HepG2 (cell line): ENCODE measurements at regions not wholly inside any gene's neighbourhood (a gene's known extent, or its start where the extent isn't known, plus 50 kb on each side); places are given as distances from the start of the nearest gene placed in this dataset.

Experiments used
- ATAC-seq: fragments of 200-7000 bp; cut with Tn5 transposase; 3 replicates; pipeline ENCODE4 v1.9.1; 2020; ENCODE audit warnings: mild to moderate bottlenecking, moderate library complexity
- BruUV-seq: library from RNA; stranded (reverse); fragments of 400-500 nt; replicated peaks from 2 replicates; lab custom pipeline; 2021; lab: Mats Ljungman, UMichigan
- CTCF ChIA-PET: fragments of 300-600 bp; formaldehyde crosslinking; extraction: SDS; loops from one replicate; lab custom pipeline; 2021; ENCODE audit warnings: low total read pairs, inconsistent platforms, low intra/inter-chr PET ratio; lab: Yijun Ruan, JAX
- POLR2A ChIA-PET: fragments of 350-600 bp; sonication (Branson Sonifier 250); formaldehyde crosslinking; loops from one replicate; lab custom pipeline; 2020; ENCODE audit warnings: antibody characterized with exemption, inconsistent platforms; lab: Yijun Ruan, JAX
- DNase-seq: peaks from one replicate; pipeline ENCODE4 v3.0.0-alpha.2; 2015; ENCODE audit warnings: low spot score
- FAIRE-seq: peaks from 3 replicates; lab custom pipeline; 2011; peaks lifted over from hg19 to GRCh38; lab: Jason Lieb, UNC
- H2AFZ ChIP-seq: one replicate; pipeline ENCODE4 v1.6.1; 2011; ENCODE audit warnings: low read length, inconsistent platforms
- H3K27ac ChIP-seq: fragments of 300-600 bp; 3 replicates; pipeline ENCODE4 v1.8.0; 2011; ENCODE audit warnings: mixed run types, mild to moderate bottlenecking, mixed read lengths, low read length, inconsistent platforms; ENCODE audit not compliant: insufficient read depth; ENCODE audit errors: extremely low read length
- H3K27me3 ChIP-seq, 2 experiments: fragments of 200-600 bp in 1 of 2; 2 replicates in 1 of 2; 3 replicates in 1 of 2; pipeline versions ENCODE4 v1.6.0 to v1.8.0; 2011; ENCODE audit warnings: low read length in 2 of 2, mild to moderate bottlenecking in 2 of 2, moderate library complexity in 2 of 2, inconsistent platforms in 1 of 2; ENCODE audit not compliant: insufficient read depth in 2 of 2, control insufficient read depth in 1 of 2
- H3K36me3 ChIP-seq, 2 experiments: fragments of 200-600 bp in 1 of 2; replicated peaks in 1 of 2; 2 replicates in 1 of 2; 3 replicates in 1 of 2; pipeline versions ENCODE4 v1.5.1 to v1.8.0; 2011; ENCODE audit warnings: low read length in 2 of 2, inconsistent platforms in 1 of 2; ENCODE audit not compliant: insufficient read depth in 2 of 2, control insufficient read depth in 1 of 2
- H3K4me1 ChIP-seq: 2 replicates; pipeline ENCODE4 v1.5.1; 2012; ENCODE audit warnings: low read length, inconsistent platforms; ENCODE audit not compliant: insufficient read depth
- H3K4me2 ChIP-seq: 2 replicates; pipeline ENCODE4 v1.6.0; 2011; ENCODE audit warnings: low read depth, low read length, inconsistent platforms
- H3K4me3 ChIP-seq, 3 experiments: fragments of 200-600 bp in 1 of 3; sonication (generic), shearing (Covaris generic) in 1 of 3; replicated peaks in 1 of 3; 2 replicates each; pipeline ENCODE4 v1.5.1; 2011 to 2016; ENCODE audit warnings: low read length in 3 of 3, inconsistent platforms in 2 of 3, low read depth in 2 of 3, mild to moderate bottlenecking in 2 of 3, control low read depth in 1 of 3, mixed read lengths in 1 of 3; ENCODE audit not compliant: insufficient read depth in 1 of 3
- H3K79me2 ChIP-seq: one replicate; pipeline ENCODE4 v1.6.1; 2011; ENCODE audit warnings: low read length, inconsistent platforms; ENCODE audit not compliant: insufficient read depth
- H3K9ac ChIP-seq: 2 replicates; pipeline ENCODE4 v1.6.0; 2011; ENCODE audit warnings: mild to moderate bottlenecking, low read depth, low read length, inconsistent platforms; ENCODE audit not compliant: insufficient read depth
- H3K9me3 ChIP-seq: 2 replicates; pipeline ENCODE4 v1.5.1; 2012; ENCODE audit warnings: mild to moderate bottlenecking, low read length
- H4K20me1 ChIP-seq: 2 replicates; pipeline ENCODE4 v1.6.0; 2011; ENCODE audit warnings: inconsistent platforms, mild to moderate bottlenecking, low read length, moderate library complexity; ENCODE audit not compliant: insufficient read depth
- BCL6 ChIP-seq: IDR thresholded peaks from 2 replicates; pipeline ENCODE4 v1.6.1; 2016; ENCODE audit warnings: missing genetic modification reagents, missing compliant biosample characterization
- KAT7 ChIP-seq: IDR thresholded peaks from 2 replicates; pipeline ENCODE4 v1.6.1; 2018; ENCODE audit warnings: borderline replicate concordance, missing compliant biosample characterization
- MLLT10 ChIP-seq: sonication (generic); formaldehyde crosslinking; IDR thresholded peaks from 2 replicates; pipeline ENCODE4 v1.4.0; 2020; ENCODE audit warnings: missing genetic modification reagents
- NCOA2 ChIP-seq: sonication (generic); formaldehyde crosslinking; IDR thresholded peaks from 2 replicates; pipeline ENCODE4 v1.8.0; 2022; ENCODE audit warnings: inconsistent platforms
- NFE2L2 ChIP-seq: fragments of 150-350 bp; IDR thresholded peaks from 2 replicates; pipeline ENCODE4 v1.6.1; 2014; ENCODE audit warnings: low read length
- PCBP1 ChIP-seq: fragments of 200-400 bp; formaldehyde crosslinking; IDR thresholded peaks from 2 replicates; pipeline ENCODE4 v1.6.1; 2017; ENCODE audit warnings: mild to moderate bottlenecking, low read depth, low read length, borderline replicate concordance
- RBM22 ChIP-seq: fragments of 200-400 bp; formaldehyde crosslinking; optimal IDR thresholded peaks from 2 replicates; pipeline ENCODE3; 2017; ENCODE audit warnings: mild to moderate bottlenecking, low read length, moderate library complexity
- RCOR2 ChIP-seq: IDR thresholded peaks from 2 replicates; pipeline ENCODE4 v1.6.1; 2016; ENCODE audit warnings: missing biosample characterization, missing genetic modification reagents
- RFX3 ChIP-seq: IDR thresholded peaks from 2 replicates; pipeline ENCODE4 v1.6.1; 2016; ENCODE audit warnings: missing biosample characterization, missing genetic modification reagents
- SMAD1 ChIP-seq: sonication (generic); formaldehyde crosslinking; IDR thresholded peaks from 2 replicates; pipeline ENCODE4 v1.4.0; 2020; ENCODE audit warnings: missing genetic modification reagents, low read depth, mild to moderate bottlenecking, borderline replicate concordance
- SMARCC2 ChIP-seq: fragments of 450-650 bp; IDR thresholded peaks from 2 replicates; pipeline ENCODE4 v1.6.1; 2017; ENCODE audit warnings: antibody characterized with exemption, mild to moderate bottlenecking
- TMF1 ChIP-seq: sonication (generic); formaldehyde crosslinking; IDR thresholded peaks from 2 replicates; pipeline ENCODE4 v1.8.1; 2022; ENCODE audit warnings: low read depth, missing genetic modification reagents
- ZBTB1 ChIP-seq: sonication (generic); formaldehyde crosslinking; IDR thresholded peaks from 2 replicates; pipeline ENCODE4 v1.4.0; 2020; ENCODE audit warnings: missing genetic modification reagents, borderline replicate concordance
- ZNF143 ChIP-seq: sonication (generic); formaldehyde crosslinking; IDR thresholded peaks from 2 replicates; pipeline ENCODE4 v1.4.0; 2020; ENCODE audit warnings: missing genetic modification reagents
- ZNF20 ChIP-seq: sonication (generic); formaldehyde crosslinking; IDR thresholded peaks from 2 replicates; pipeline ENCODE4 v1.4.0; 2020; ENCODE audit warnings: mild to moderate bottlenecking, moderate library complexity, missing genetic modification reagents
- ZNF549 ChIP-seq: sonication (generic); formaldehyde crosslinking; IDR thresholded peaks from 2 replicates; pipeline ENCODE4 v1.5.0; 2020; ENCODE audit warnings: missing genetic modification reagents
- ZNF766 ChIP-seq: sonication (generic); formaldehyde crosslinking; IDR thresholded peaks from 2 replicates; pipeline ENCODE4 v1.5.0; 2020; ENCODE audit warnings: missing genetic modification reagents, borderline replicate concordance
- ZNF883 ChIP-seq: sonication (generic); formaldehyde crosslinking; IDR thresholded peaks from 2 replicates; pipeline ENCODE4 v1.5.1; 2020; ENCODE audit warnings: mild to moderate bottlenecking, missing genetic modification reagents; ENCODE audit errors: not compliant biosample characterization
- WGBS: methylation state at CpG from one replicate; pipeline ENCODE4 v1.1.6; 2017; ENCODE audit warnings: low lambda C conversion rate; 5-methylcytosine and 5-hydroxymethylcytosine counted together
- in situ Hi-C: cut with HindIII; loops from 2 replicates; pipeline ENCODE4 v1.10.0; 2017; ENCODE audit warnings: low pct_unique_long_range_greater_than_20kb; ENCODE audit not compliant: extremely low pct_ligation_motif_present
- intact Hi-C: fragments of 100-400 bp; cut with micrococcal nuclease; formaldehyde crosslinking; loops from one replicate; pipeline ENCODE4 v1.10.0; 2022; ENCODE audit not compliant: unreplicated experiment
- TF ChIP-seq, protein P1 (sequence below): sonication (generic); formaldehyde crosslinking; IDR thresholded peaks from 2 replicates; pipeline ENCODE4 v1.5.0; 2020; ENCODE audit warnings: missing genetic modification reagents
- TF ChIP-seq, protein P2 (sequence below): sonication (generic); formaldehyde crosslinking; IDR thresholded peaks from 2 replicates; pipeline ENCODE4 v1.4.0; 2020; ENCODE audit warnings: missing genetic modification reagents
- TF ChIP-seq, protein P3 (sequence below): sonication (generic); formaldehyde crosslinking; IDR thresholded peaks from 2 replicates; pipeline ENCODE4 v1.4.0; 2020; ENCODE audit warnings: mild to moderate bottlenecking, missing genetic modification reagents
- TF ChIP-seq, protein P4 (sequence below): sonication (generic); formaldehyde crosslinking; IDR thresholded peaks from 2 replicates; pipeline ENCODE4 v1.8.1; 2023; ENCODE audit warnings: missing genetic modification reagents, mild to moderate bottlenecking, borderline replicate concordance
- TF ChIP-seq, protein P5 (sequence below): sonication (generic); formaldehyde crosslinking; IDR thresholded peaks from 2 replicates; pipeline ENCODE4 v1.9.0; 2022; ENCODE audit warnings: missing genetic modification reagents, mild to moderate bottlenecking, borderline replicate concordance

DNA sequence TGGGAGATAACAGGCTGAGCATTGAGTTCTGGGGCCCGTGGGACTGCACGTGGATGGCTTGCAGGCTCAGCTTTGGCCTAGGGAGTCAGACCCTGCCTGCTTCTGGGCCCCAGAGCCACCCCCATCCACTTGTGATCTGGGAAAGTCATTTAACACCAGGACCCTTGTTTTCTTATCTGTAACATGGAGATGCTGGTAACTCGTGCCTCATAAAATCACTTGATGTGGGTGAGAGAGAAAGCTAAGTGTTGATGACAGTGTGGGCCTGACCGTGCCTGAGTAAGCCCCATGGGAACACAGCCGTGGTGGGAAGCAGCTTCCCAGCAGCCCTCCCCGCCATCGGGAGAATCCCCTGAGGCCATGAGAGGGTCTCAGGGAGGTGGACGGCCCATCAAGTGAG is 378.1 kb downstream of the GABRB3 start (continued):
- TF ChIP-seq, protein P1, sequence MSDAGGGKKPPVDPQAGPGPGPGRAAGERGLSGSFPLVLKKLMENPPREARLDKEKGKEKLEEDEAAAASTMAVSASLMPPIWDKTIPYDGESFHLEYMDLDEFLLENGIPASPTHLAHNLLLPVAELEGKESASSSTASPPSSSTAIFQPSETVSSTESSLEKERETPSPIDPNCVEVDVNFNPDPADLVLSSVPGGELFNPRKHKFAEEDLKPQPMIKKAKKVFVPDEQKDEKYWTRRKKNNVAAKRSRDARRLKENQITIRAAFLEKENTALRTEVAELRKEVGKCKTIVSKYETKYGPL (CRISPR knock-in tag), result no peak
- TF ChIP-seq RCOR2, result no peak
- TF ChIP-seq, protein P2, sequence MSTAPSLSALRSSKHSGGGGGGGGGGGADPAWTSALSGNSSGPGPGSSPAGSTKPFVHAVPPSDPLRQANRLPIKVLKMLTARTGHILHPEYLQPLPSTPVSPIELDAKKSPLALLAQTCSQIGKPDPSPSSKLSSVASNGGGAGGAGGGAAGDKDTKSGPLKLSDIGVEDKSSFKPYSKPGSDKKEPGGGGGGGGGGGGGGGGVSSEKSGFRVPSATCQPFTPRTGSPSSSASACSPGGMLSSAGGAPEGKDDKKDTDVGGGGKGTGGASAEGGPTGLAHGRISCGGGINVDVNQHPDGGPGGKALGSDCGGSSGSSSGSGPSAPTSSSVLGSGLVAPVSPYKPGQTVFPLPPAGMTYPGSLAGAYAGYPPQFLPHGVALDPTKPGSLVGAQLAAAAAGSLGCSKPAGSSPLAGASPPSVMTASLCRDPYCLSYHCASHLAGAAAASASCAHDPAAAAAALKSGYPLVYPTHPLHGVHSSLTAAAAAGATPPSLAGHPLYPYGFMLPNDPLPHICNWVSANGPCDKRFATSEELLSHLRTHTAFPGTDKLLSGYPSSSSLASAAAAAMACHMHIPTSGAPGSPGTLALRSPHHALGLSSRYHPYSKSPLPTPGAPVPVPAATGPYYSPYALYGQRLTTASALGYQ, result no peak
- TF ChIP-seq MLLT10 (CRISPR knock-in tag), result no peak
- no peak for TF ChIP-seq ZNF143 (CRISPR knock-in tag)
- TF ChIP-seq TMF1 (CRISPR knock-in tag), result no peak
- TF ChIP-seq ZBTB1 (CRISPR knock-in tag), result no peak
- TF ChIP-seq, protein P3, sequence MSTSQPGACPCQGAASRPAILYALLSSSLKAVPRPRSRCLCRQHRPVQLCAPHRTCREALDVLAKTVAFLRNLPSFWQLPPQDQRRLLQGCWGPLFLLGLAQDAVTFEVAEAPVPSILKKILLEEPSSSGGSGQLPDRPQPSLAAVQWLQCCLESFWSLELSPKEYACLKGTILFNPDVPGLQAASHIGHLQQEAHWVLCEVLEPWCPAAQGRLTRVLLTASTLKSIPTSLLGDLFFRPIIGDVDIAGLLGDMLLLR, result no peak
- TF ChIP-seq RBM22, result no peak

DNA sequence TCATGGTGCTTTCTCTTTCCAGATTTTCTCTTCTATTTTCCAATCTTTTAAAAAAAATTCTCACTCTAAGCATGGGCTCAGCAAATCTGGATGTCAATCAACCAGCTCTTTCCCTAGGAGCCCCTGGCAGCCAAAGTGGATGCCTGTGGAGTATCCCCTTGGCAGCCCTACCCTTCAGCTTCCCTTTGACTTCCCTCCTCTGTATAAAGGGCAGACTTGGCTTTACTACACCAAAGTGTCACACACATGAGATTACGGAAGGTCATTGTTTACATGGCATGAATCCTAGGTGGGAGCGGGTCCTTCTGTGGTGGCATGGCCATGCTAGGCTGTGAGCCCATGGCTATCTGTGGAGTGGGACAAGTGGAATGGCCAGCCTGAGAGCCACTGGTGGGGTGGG is 379.9 kb downstream of the GABRB3 start:
- Histone ChIP-seq H4K20me1 (no peaks in the 10 kb centered on the region), H3K36me3 (no peaks in the 10 kb centered on the region), H3K9me3 (peaks cover 88% of the 10 kb centered on the region), H3K9ac (no peak overlapping the region), H3K4me1 (no peaks in the 10 kb centered on the region), H3K79me2 (no peaks in the 10 kb centered on the region), H2AFZ (no peak overlapping the region), H3K4me2 (no peak overlapping the region), H3K4me3 (no peak overlapping the region), H3K27ac (no peak overlapping the region), H3K27me3 (no peaks in the 10 kb centered on the region)
- intact Hi-C loops (no loop called here), in situ Hi-C loops (no loop called here)
- FAIRE-seq (no peak), ATAC-seq (no peak), DNase-seq (no peak)
- ChIA-PET CTCF (no interaction called here), POLR2A (no interaction called here)
- WGBS, result 56% methylated on average over 2 of the region's 2 CpGs
- no TSS peak for BruUV-seq
- TF ChIP-seq PCBP1 (no peak), ZNF20 (CRISPR knock-in tag) (no peak), ZNF549 (CRISPR knock-in tag) (no peak), SMARCC2 (no peak), ZNF883 (CRISPR knock-in tag) (no peak), BCL6 (CRISPR knock-in tag) (no peak), NCOA2 (no peak), ZNF766 (CRISPR knock-in tag) (no peak), RFX3 (CRISPR knock-in tag) (no peak), SMAD1 (CRISPR knock-in tag) (no peak), KAT7 (CRISPR knock-in tag) (no peak), NFE2L2 (no peak)
- TF ChIP-seq, protein P4, sequence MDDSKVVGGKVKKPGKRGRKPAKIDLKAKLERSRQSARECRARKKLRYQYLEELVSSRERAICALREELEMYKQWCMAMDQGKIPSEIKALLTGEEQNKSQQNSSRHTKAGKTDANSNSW (CRISPR knock-in tag), result no peak
- TF ChIP-seq, protein P5, sequence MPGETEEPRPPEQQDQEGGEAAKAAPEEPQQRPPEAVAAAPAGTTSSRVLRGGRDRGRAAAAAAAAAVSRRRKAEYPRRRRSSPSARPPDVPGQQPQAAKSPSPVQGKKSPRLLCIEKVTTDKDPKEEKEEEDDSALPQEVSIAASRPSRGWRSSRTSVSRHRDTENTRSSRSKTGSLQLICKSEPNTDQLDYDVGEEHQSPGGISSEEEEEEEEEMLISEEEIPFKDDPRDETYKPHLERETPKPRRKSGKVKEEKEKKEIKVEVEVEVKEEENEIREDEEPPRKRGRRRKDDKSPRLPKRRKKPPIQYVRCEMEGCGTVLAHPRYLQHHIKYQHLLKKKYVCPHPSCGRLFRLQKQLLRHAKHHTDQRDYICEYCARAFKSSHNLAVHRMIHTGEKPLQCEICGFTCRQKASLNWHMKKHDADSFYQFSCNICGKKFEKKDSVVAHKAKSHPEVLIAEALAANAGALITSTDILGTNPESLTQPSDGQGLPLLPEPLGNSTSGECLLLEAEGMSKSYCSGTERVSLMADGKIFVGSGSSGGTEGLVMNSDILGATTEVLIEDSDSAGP, result no peak
